GM18909 (cell line): ENCODE measurements at regions not wholly inside any gene's neighbourhood (a gene's known extent, or its start where the extent isn't known, plus 50 kb on each side); places are given as distances from the start of the nearest gene placed in this dataset.

Experiments
- ATAC-seq: cut with Tn5 transposase; IDR thresholded peaks from one replicate; pipeline ENCODE4 v1.9.1; 2021; ENCODE audit warnings: mild to moderate bottlenecking; ENCODE audit not compliant: unreplicated experiment, poor library complexity

GRCh38 chr2:200131307-200131706, 175.2 kb upstream of the SPATS2L start:
- ATAC-seq: no peak

GRCh38 chr2:200135082-200135481, 171.4 kb upstream of the SPATS2L start:
- no peak for ATAC-seq

- ATAC-seq: no peak
Observed at GRCh38 chr2:200136655-200137054, 169.8 kb upstream of the SPATS2L start.

- ATAC-seq: no peak
Observed at GRCh38 chr2:200137271-200137670, 169.2 kb upstream of the SPATS2L start.

- ATAC-seq: no peak
Observed at GRCh38 chr2:200137691-200138090, 168.8 kb upstream of the SPATS2L start.

GRCh38 chr2:200138391-200139124, 167.9 kb upstream of the SPATS2L start:
- ATAC-seq: no peak

- ATAC-seq: no peak
Observed at GRCh38 chr2:200144571-200144970, 161.9 kb upstream of the SPATS2L start.

- ATAC-seq: no peak
Observed at GRCh38 chr2:200146501-200146900, 160.0 kb upstream of the SPATS2L start.

- ATAC-seq: no peak
Observed at GRCh38 chr2:200147371-200147770, 159.1 kb upstream of the SPATS2L start.

- no peak for ATAC-seq
Observed at GRCh38 chr2:200148366-200148765, 158.1 kb upstream of the SPATS2L start.

GRCh38 chr2:200150411-200151086, 155.9 kb upstream of the SPATS2L start:
- ATAC-seq: no peak

- ATAC-seq: no peak
Observed at GRCh38 chr2:200155652-200156051, 150.8 kb upstream of the SPATS2L start.

GRCh38 chr2:200156166-200156835, 150.2 kb upstream of the SPATS2L start:
- ATAC-seq: no peak

- no peak for ATAC-seq
Observed at GRCh38 chr2:200158647-200159356, 147.7 kb upstream of the SPATS2L start.

GRCh38 chr2:200159357-200159707, 147.2 kb upstream of the SPATS2L start:
- no peak for ATAC-seq

GRCh38 chr2:200159829-200160781, 146.4 kb upstream of the SPATS2L start:
- no peak for ATAC-seq

GRCh38 chr2:200161458-200161857, 145.0 kb upstream of the SPATS2L start:
- ATAC-seq: no peak

GRCh38 chr2:200165687-200166086, 140.8 kb upstream of the SPATS2L start:
- no peak for ATAC-seq

GRCh38 chr2:200168641-200169555, 137.6 kb upstream of the SPATS2L start:
- no peak for ATAC-seq
